ENCODE measurements at regions not wholly inside any gene's neighbourhood (a gene's known extent, or its start where the extent isn't known, plus 50 kb on each side); places are given as distances from the start of the nearest gene placed in this dataset.

DNA sequence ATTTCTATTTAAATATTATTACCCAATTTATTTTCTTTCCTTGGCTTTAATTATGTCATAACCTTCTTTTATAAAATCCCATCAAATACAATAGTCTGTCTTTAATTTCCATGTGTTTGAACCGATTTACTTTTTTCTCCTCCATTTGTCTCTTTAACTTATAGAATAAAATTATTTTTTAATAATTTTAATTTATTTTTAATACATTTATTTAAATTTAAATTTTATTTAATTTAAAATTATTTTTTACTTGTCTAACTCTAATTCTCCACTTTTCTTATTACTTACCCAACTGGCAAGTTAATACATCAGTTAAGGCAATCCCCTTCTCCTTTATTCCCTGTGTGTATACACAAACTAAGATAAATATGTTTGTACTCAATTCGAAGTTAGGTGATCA, 817.6 kb upstream of the NR2F2 start:
- no peaks in the 10 kb centered on the region for H3K9me3 ChIP-seq (replicated peaks; ENCODE audit: insufficient read depth, low read length)
- H3K79me2 ChIP-seq (ENCODE audit: low read length), result no peaks in the 10 kb centered on the region
- no peaks in the 10 kb centered on the region for H3K4me1 ChIP-seq (ENCODE audit: low read length)
- no peak overlapping the region for H3K9ac ChIP-seq (ENCODE audit: low read length)
- H3F3A ChIP-seq (ENCODE audit: insufficient read depth, low read length), result no peaks in the 10 kb centered on the region
- no peak overlapping the region for H2AFZ ChIP-seq (ENCODE audit: low read length)
- H3K9me2 ChIP-seq (replicated peaks; ENCODE audit: insufficient read depth, low read length), result no peaks in the 10 kb centered on the region
- H4K20me1 ChIP-seq (ENCODE audit: insufficient read depth, low read length), result no peaks in the 10 kb centered on the region
- H3K4me2 ChIP-seq (ENCODE audit: low read depth, low read length), result no peak overlapping the region
- DNase-seq, result no peak
- no peaks in the 10 kb centered on the region for H3K36me3 ChIP-seq (replicated peaks; ENCODE audit: insufficient read depth, low read length)
- H3K27ac ChIP-seq (ENCODE audit: low read length), result no peak overlapping the region
- no peaks in the 10 kb centered on the region for H3K27me3 ChIP-seq (replicated peaks; ENCODE audit: insufficient read depth, low read length)
- TF ChIP-seq EZH2 (optimal IDR thresholded peaks at IDR 0.05; ENCODE audit: low read depth, low read length), result no peak
- no peak for TF ChIP-seq EZH2phosphoT487 (IDR thresholded peaks at IDR 0.05; ENCODE audit: low read length)
- TF ChIP-seq, protein P1, sequence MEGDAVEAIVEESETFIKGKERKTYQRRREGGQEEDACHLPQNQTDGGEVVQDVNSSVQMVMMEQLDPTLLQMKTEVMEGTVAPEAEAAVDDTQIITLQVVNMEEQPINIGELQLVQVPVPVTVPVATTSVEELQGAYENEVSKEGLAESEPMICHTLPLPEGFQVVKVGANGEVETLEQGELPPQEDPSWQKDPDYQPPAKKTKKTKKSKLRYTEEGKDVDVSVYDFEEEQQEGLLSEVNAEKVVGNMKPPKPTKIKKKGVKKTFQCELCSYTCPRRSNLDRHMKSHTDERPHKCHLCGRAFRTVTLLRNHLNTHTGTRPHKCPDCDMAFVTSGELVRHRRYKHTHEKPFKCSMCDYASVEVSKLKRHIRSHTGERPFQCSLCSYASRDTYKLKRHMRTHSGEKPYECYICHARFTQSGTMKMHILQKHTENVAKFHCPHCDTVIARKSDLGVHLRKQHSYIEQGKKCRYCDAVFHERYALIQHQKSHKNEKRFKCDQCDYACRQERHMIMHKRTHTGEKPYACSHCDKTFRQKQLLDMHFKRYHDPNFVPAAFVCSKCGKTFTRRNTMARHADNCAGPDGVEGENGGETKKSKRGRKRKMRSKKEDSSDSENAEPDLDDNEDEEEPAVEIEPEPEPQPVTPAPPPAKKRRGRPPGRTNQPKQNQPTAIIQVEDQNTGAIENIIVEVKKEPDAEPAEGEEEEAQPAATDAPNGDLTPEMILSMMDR (IDR thresholded peaks at IDR 0.05; ENCODE audit: low read length), result no peak
- no peak overlapping the region for H3K4me3 ChIP-seq (ENCODE audit: low read length)

- H2AFZ ChIP-seq (ENCODE audit: low read length), result no peak overlapping the region
- no peak overlapping the region for H3K4me2 ChIP-seq (ENCODE audit: low read depth, low read length)
- no peaks in the 10 kb centered on the region for H4K20me1 ChIP-seq (ENCODE audit: insufficient read depth, low read length)
- no peak overlapping the region for H3K4me3 ChIP-seq (ENCODE audit: low read length)
- H3F3A ChIP-seq (ENCODE audit: insufficient read depth, low read length), result no peaks in the 10 kb centered on the region
- no peak overlapping the region for H3K27ac ChIP-seq (ENCODE audit: low read length)
- no peaks in the 10 kb centered on the region for H3K4me1 ChIP-seq (ENCODE audit: low read length)
- TF ChIP-seq, protein P1 (IDR thresholded peaks at IDR 0.05; ENCODE audit: low read length), result no peak
- no peak for TF ChIP-seq EZH2 (optimal IDR thresholded peaks at IDR 0.05; ENCODE audit: low read depth, low read length)
- no peak for TF ChIP-seq EZH2phosphoT487 (IDR thresholded peaks at IDR 0.05; ENCODE audit: low read length)
- H3K79me2 ChIP-seq (ENCODE audit: low read length), result no peaks in the 10 kb centered on the region
- H3K9ac ChIP-seq (ENCODE audit: low read length), result no peak overlapping the region
- no peaks in the 10 kb centered on the region for H3K27me3 ChIP-seq (replicated peaks; ENCODE audit: insufficient read depth, low read length)
- DNase-seq, result no peak
- no peaks in the 10 kb centered on the region for H3K9me2 ChIP-seq (replicated peaks; ENCODE audit: insufficient read depth, low read length)
- H3K9me3 ChIP-seq (replicated peaks; ENCODE audit: insufficient read depth, low read length), result no peaks in the 10 kb centered on the region
- no peaks in the 10 kb centered on the region for H3K36me3 ChIP-seq (replicated peaks; ENCODE audit: insufficient read depth, low read length)
Observed at GRCh38 chr15:95519887-95520286, 810.6 kb upstream of the NR2F2 start.

- H3K9me2 ChIP-seq (replicated peaks; ENCODE audit: insufficient read depth, low read length), result no peaks in the 10 kb centered on the region
- H3F3A ChIP-seq (ENCODE audit: insufficient read depth, low read length), result no peaks in the 10 kb centered on the region
- no peaks in the 10 kb centered on the region for H3K36me3 ChIP-seq (replicated peaks; ENCODE audit: insufficient read depth, low read length)
- no peak overlapping the region for H3K9ac ChIP-seq (ENCODE audit: low read length)
- H3K79me2 ChIP-seq (ENCODE audit: low read length), result no peaks in the 10 kb centered on the region
- TF ChIP-seq, protein P1 (IDR thresholded peaks at IDR 0.05; ENCODE audit: low read length), result no peak
- no peak for TF ChIP-seq EZH2phosphoT487 (IDR thresholded peaks at IDR 0.05; ENCODE audit: low read length)
- no peak for TF ChIP-seq EZH2 (optimal IDR thresholded peaks at IDR 0.05; ENCODE audit: low read depth, low read length)
- H3K27ac ChIP-seq (ENCODE audit: low read length), result no peak overlapping the region
- no peak overlapping the region for H3K4me3 ChIP-seq (ENCODE audit: low read length)
- H3K4me2 ChIP-seq (ENCODE audit: low read depth, low read length), result no peak overlapping the region
- no peaks in the 10 kb centered on the region for H3K27me3 ChIP-seq (replicated peaks; ENCODE audit: insufficient read depth, low read length)
- no peaks in the 10 kb centered on the region for H3K4me1 ChIP-seq (ENCODE audit: low read length)
- H4K20me1 ChIP-seq (ENCODE audit: insufficient read depth, low read length), result no peaks in the 10 kb centered on the region
- H3K9me3 ChIP-seq (replicated peaks; ENCODE audit: insufficient read depth, low read length), result no peaks in the 10 kb centered on the region
- no peak overlapping the region for H2AFZ ChIP-seq (ENCODE audit: low read length)
- no peak for DNase-seq
Observed at GRCh38 chr15:95520511-95520910, 810.0 kb upstream of the NR2F2 start.

Measured in MM.1S (cell line).